GM18498 (cell line): ENCODE measurements at regions not wholly inside any gene's neighbourhood (a gene's known extent, or its start where the extent isn't known, plus 50 kb on each side); places are given as distances from the start of the nearest gene placed in this dataset.
"Not testable (repeated sequence)": the region's sequence is repeated elsewhere in the genome, so short reads cannot be mapped to it uniquely, and the experiment has no call there.

Experiments used
- ATAC-seq: cut with Tn5 transposase; IDR thresholded peaks from one replicate; pipeline ENCODE4 v1.9.1; 2021; ENCODE audit warnings: mild to moderate bottlenecking, moderate library complexity; ENCODE audit not compliant: unreplicated experiment

DNA sequence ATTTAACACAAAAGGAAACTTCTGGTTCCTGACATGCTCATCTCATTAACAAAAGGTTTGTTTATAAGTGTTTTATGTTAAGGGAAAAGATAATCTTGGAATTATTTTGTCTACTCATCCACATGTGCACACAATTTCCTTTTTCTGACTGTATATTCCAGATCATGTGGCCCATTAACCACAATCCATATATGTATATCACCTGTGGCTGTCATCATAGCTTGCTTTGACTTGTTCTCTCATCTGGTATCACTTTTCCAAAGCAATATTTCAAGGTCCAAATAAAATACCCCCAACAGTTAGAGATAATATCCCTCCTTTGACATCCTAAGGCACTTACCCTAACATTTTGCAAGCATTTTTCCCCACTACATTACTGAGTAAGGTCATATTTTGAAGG, 856.1 kb downstream of the CDH11 start:
- no peak for ATAC-seq

DNA sequence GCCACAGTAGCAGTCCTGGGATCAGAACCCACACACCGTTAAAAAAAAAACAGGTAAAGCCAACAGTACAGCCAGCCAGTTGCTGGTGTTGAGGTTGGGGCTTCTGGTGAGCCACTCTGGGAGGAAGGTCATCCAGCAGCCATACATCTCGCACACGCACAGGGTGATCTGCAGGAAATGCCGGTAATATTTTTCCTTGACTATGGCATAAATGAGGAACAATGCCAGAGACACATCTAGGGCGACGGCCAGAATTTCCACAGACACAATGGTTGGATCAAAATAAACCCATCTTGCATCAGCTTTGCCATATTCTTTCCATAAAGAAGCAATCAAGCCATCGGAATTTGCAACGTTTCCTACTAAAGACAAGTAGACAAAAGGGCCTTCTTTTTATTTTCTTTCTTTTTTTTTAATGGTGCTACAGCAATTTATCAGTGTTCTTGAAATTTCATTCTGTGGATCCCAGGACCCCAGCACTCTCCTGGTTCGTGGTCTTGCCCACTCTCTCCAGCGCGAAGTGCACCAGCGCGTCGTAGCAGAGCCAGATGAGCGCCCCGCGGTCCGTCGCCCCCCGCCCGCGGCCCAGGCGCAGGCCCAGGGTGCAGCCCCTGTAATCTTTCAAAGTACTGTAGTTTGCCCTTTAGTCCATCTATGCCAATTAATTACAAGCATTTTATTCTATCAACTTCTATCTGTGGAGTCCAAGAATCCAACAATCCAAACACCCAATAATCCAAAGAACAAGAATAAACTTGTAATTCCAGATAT, 861.0 kb downstream of the CDH11 start:
- ATAC-seq: not testable (repeated sequence)

DNA sequence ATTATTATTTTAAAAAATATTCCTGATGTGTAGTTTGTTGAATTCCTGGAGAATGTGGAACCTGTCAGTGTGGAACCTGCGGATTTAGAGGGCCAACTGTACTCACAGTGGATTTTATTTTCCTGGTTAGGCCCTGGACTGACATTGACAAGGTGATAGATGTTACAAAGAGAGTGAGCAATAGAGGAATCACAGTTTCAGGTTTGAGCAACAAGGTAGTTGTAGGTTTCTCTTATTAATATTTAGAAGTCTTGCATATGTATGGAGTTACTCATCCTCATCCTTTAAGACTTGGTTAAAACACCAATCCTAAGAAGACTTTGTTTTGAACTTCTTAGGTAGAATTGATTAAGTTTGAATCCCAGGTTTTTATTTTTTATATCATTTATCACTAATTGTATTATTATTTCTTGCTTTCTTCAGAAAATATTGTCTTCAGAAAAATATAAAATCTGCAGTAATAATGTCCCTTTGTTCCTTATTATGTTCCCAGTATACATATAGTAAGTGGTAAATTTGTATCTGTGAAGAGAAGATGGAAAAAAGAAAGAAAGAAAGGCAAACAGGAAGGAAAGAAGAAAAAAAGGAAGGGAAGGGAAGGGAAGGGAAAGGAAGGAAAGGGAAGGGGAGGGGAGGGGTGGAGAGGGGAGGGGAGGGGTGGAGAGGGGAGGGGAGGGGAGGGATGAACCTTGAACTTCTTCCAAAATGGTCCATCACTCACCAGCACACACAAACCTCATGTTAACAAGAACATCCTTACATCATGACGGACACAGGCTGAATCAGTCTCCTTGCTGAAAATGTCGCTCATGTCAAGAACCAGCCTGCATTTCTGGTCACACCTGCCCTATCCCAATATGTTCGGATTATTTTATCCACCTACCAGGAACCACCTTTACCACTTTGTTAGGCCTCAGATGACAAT, 867.2 kb downstream of the CDH11 start:
- ATAC-seq: no peak

DNA sequence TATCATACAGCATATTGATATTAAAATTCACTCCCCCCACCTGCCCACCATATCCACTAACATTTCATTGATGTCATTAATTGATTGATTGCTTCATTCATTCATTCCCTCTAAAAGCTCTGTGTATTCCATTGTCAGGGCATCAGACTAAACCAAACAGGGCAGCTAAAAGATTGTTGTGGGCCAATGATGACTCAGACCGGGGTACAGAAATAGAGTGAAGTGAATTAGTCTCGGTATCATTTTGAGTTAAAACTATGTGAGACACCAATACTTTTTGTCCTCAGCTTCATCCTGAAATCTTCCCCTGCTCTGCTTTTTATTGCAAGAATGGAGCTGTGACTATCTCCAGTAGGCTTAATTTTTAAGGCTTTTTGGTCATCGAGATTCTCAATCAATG, 868.3 kb downstream of the CDH11 start:
- no peak for ATAC-seq

DNA sequence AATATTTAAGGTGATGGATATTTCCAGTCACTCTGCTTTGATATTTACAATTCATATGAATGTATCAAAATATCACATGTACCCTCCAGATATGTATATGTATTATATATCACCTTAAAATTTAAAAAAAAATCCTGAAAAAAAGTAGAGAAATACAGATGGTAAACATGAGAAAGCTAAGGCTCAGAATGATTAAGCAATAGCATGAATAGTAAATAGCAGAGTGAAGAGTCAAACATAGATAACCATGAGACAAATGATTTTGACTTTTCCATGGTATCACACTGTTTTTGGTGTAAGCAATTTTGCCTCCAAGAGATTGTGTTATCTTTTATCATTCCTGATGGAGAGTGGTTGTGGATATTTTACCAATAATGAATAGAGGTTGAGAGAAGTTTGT, 868.8 kb downstream of the CDH11 start:
- no peak for ATAC-seq

DNA sequence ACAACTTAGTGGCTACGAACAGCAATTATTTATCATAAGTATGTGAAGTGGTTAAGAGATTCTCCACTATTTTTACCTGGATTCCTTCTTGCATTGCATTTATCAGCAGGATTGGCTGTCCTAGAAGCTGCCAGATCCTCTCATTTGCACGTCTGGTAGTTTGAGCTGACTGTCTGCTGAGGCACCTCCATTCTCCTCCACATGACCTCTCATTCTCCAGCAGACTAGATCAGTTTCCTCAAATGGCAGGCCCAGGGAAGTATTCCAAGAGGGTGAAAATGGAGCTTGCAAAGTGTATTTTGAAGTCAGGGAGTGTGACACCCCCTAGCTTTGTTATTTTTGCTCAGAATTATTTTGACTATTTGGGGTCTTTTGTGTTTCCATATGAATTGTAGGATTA, 870.1 kb downstream of the CDH11 start:
- ATAC-seq: no peak

DNA sequence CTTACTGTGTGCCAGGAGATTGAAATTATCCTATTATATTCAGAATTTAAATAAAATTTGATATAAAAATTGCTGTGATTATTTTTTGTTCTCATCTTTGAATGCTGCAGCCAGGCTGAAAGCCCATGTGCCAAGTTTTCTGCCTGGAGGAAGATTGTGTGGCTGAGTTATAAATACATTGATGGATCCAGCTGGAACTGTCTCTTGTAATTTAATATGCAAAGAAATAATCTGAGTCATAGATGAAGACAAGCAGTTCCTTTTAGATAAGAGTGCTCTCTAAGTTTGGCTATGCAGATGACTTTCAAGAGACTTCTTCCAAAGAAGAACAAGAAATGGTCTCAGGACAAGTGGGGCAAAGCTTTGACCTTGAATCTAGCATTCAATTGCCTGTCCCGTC, 871.0 kb downstream of the CDH11 start:
- no peak for ATAC-seq

DNA sequence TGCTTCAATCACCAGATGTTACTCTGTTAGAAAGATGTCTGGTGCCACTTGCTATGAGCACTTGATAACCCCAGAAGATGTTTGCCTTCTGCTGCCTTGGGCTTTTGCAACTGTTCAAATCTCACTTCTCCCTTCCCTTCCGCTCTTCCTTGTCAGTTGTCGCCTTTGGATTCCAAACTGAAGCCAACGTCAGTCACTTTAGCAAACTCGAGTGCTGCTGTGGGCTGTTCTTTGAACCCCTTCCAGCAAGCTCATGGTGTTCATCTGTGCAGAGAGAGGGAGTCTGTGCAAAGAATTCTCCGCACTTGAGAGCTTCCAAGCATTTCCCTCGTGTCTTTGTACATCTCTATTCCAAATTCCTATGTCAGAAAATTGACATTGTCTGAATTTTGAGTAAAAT, 879.4 kb downstream of the CDH11 start:
- no peak for ATAC-seq

DNA sequence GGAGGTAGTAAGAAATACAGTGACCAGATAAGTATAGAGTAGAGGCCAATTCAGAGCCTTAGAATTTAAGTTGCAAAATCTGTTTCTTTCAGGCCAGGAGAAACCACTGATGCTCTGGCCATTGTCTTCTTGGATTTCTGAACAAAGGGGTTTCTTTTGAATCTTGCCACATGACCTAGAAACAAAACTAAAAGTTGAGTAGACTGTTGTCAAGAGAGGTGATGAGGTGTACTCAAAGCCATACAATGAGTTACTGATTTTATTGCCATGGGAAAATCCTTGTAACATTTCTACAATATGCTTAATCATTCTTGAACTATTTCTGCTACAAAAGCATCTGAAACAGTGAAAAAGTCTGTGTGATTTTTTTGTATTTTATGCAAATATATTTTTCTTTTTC, 881.3 kb downstream of the CDH11 start:
- no peak for ATAC-seq

DNA sequence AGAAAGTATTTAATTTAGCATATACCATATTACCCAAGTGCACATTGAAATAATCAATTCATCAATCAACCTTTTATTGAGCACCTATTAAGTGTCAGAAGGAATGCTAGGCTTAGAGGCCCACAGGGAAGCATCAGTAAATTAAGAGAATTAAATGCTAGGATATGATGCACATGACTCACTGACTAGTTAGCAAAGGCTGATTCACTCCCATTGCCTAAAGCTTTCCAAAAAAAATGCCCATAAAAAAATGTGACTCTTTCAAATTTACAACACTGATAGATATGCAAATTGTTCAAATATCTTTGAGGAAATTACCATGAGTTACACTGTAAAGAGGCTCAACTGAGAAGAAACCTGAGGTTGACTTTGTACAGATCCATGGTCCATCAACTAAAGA, 883.3 kb downstream of the CDH11 start:
- no peak for ATAC-seq

DNA sequence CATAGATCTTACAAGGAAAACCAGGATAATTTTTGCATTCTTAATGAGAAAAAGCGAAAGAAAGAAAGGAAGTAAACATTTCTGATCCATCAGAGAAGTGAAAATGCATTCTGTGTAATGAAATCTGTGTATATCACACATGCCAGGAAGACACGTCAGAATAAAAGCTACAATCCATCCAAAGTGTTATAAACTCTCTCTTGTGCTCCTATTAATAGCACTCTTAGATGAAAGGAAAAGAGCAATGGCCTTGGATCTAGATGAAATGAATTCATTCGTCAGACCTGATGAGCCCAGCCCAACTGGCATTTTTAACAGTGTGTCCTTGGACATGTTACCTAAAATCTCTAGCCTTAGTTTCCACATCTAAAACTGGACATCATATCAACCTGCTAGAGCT, 885.5 kb downstream of the CDH11 start:
- ATAC-seq: no peak

DNA sequence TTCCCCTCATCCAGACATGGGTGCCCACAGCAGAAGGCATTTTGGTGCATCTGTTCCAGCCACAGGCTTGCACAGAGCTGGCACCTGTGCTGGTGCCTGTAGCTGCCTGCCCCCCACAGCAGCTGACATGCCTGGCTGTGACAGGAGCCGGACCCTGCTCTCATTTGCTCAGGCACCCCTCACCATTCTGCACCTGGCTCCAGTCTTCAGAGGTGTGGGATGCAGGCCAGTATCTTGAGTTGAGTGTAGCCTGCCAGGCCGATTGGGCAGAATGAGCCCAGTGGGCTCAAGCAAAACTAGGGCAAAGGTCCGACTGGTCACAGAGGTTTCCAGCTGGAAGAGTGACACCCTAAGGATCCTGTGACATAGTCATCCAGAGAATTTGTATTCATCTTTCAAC, 887.7 kb downstream of the CDH11 start:
- no peak for ATAC-seq

DNA sequence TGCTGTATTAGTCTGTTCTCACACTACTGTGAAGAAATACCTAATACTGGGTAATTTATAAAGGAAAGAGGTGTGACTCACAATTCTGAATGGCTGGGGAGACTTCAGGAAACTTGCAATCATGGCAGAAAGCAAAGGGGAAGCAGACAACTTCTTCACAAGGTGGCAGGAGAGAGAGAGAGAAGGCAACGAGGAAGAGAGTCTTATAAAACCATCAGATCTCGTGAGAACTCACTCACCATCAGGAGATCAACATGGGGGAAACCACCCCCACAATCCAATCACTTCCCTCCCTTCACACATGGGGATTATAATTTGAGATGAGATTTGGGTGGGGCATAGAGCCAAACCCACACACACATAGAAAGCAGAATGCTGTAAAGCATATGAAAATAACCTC, 896.2 kb downstream of the CDH11 start:
- ATAC-seq: no peak

DNA sequence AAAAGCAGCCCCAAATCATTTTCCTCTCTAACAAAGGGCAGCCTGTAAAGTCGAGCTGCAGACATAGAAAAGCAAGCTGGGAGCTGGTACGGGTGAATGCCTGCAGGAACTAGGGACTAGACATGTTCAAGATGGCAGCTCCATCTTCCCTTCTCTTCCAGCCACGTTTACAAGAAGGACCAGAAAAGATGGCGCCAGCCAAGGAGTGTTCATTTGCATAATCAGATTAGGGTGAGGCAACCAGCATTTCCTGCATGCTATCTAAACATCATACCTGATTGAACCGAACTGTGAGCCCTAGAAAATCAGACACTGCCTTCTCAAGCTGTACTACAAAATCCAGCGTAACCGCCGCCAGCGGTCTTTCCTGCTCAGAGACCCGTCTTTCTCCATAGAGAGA, 896.8 kb downstream of the CDH11 start:
- ATAC-seq: no peak

DNA sequence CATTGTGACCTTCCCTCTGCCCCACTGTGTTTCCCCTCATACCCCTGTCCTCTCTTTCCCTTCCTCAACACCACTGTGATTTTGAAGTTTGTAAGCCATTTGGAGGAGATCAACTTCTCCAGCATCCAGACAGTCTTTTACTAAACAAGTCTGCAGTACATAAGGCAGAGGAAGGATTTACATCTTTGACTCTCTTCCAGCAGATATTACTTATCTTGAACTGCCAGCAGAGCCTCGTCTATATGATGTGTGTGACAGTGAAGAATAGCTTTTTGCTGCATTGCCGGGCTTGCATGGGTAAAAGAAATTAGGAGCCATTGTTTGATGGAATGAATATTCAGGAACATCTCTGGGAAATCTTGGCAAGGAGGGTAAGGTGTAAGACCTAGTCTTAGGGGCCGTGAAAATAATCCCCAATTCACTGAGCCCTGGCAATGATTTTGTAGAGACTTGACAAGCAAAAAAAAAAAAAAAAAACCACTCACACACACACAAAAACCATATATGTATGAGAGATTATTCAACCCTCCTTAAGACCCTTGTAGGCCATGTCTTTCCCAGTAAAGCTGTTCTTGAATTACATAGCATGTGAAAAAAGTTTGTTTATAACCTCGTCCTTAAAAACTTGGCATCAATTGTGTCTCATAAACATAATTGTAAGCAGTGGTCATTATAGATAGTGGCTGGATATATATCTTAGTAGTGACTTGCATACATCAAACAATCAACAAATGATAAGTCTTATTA, 903.9 kb downstream of the CDH11 start:
- no peak for ATAC-seq

DNA sequence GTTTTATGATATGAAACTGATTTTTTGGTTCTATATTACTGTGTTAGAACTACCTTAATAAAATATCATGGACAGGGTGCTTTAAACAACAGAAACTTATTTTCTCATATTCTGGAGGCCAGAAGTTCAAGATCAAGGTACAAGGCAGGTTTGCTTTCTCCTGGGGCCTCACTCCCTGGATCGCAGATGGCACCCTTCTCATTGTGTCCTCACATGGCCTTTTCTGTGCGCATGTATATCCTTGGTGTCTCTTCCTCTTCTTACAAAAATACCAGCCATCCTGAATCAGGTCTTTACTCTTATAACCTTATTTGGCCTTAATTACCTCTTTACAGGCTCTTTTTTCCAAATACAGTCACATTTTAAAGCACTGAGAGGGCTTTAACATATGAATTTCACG, 906.1 kb downstream of the CDH11 start:
- ATAC-seq: no peak

DNA sequence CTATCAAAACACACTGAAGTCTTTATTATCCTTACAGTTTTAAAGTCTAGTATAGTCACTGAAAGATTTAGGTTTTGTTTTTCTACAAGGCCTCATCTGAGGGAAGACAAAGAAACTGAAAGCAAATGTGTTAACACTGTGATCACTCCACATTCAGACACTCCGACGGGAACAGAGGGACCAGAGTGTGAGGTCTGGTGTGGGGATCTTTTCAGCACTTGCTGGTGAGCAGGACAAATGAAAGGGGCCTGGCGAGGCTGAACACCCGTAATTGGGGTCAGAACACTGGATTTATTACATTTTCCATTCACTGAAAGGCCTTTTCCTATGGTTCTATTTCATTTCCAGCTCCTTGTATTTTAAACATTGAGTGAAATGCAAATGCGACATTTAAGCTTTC, 910.5 kb downstream of the CDH11 start:
- no peak for ATAC-seq

DNA sequence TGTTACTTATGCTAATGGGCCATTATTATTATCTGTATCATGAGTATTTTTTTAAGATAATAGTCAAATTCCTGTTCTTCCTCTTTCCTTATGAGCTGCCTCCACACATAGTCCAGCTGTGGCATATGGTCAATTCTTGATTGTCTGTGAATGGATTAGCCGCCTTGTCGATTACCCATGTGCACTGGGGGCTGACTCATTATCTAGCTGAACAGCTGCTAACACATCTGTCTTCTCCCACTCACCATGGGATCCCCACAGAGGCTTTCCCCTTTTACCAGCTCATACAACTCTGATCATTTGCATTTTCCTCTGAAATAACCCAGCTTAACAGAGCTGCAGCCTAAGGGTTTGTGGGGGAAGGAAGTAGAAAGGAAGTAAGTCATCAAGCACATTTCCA, 915.0 kb downstream of the CDH11 start:
- ATAC-seq: no peak

DNA sequence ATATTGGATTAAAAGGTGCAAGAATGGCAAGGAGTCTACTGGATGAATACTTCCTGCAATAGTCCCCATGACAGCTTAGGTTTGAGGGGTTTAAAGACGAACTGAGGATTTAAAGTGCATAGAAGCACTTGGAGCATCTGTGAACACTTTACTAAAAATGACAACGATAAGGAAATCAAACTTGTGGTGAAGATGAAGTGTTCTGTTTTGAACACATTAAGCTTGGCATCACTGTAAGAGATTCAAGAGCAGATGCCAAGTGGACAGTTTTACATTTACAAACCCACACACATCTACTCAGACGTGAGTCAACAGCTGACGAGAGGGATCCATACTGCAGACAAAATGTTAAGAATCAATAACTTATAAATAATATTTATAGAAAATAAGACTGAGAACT, 918.7 kb downstream of the CDH11 start:
- no peak for ATAC-seq

DNA sequence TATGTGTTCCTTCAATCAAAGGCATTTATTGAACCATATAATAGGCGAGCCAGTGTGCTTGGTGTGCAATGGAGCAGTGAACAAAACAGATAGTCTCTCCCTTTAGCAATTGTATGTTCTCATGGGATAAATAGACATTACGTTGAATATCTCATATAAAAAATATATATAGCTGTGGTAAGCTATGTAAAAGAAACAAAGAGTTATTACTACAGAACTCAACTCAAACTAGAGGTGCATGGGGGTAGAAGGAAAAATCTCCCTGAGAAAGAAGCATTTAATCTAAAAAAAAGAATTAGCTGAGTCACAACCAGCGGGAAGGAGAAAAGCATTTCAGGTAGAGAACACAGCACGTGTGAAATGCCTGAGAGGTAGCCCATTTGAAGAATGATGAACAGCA, 919.3 kb downstream of the CDH11 start:
- no peak for ATAC-seq

DNA sequence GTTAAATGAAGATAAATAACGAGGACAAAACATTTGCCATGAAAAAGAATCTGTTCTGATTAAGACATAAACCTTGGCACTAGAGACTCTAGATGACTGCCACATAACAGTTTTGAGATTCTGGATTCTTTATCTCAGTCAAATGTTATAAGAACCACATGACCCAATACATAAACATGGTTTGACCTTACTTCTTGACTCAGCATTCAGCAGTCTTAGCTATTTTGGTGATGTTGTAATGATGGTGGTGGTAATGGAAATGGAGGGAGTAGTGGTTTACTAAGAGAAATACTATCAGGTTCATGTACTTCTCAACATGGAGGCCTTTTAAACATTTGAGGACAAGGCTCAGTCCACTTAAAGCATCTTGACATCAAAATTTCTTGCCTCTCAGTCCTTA, 925.4 kb downstream of the CDH11 start:
- no peak for ATAC-seq

DNA sequence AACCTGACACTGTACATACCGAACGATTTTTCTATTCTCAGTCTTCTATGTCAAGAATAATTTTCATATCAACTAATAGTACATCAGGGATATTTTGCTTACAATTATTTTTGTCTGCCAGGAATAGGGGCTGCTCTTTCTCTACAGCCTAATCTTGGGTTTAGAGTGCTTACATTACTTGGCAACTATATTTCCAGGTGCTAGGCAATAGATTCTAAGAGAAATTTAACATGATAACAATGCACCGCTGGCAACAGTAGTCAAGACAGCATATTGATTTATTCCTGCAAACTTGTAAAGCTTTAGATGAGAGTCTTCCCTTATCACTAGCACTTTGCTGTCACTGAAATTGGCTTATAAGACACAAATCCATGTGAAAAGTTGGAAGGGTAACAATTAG, 935.9 kb downstream of the CDH11 start:
- ATAC-seq: no peak
